Pancreas (tissue), 10 donors: ENCODE measurements at regions not wholly inside any gene's neighbourhood (a gene's known extent, or its start where the extent isn't known, plus 50 kb on each side); places are given as distances from the start of the nearest gene placed in this dataset.

Source experiments
- ATAC-seq, 4 donors: fragments of 200-7000 bp; cut with Tn5 transposase; one replicate each; pipeline versions ENCODE4 v1.8.0 to v1.9.1; 2020; ENCODE audit warnings: mild to moderate bottlenecking in 4 of 4, moderate library complexity in 4 of 4
- DNase-seq, 6 donors: peaks; one replicate each; pipeline ENCODE4 v3.0.0-alpha.2; 2020
- FAIRE-seq: peaks from 2 replicates; lab custom pipeline; 2012; peaks lifted over from hg19 to GRCh38; lab: Jason Lieb, UNC
- H3K27ac ChIP-seq, 4 donors: fragments of 200-600 bp; sonication (generic); 1 replicate in 3 of 4; 2 replicates in 1 of 4; pipeline versions ENCODE4 v1.5.0 to v1.8.0; 2020
- H3K27me3 ChIP-seq, 4 donors: fragments of 200-600 bp; one replicate each; pipeline ENCODE4 v1.8.0; 2021
- H3K36me3 ChIP-seq, 3 donors: fragments of 200-600 bp; sonication (generic) in 1 of 3; one replicate each; pipeline versions ENCODE4 v1.5.0 to v1.8.0; 2020 to 2021
- H3K4me1 ChIP-seq, 3 donors: fragments of 200-600 bp; one replicate each; pipeline ENCODE4 v1.8.0; 2021
- H3K4me3 ChIP-seq, 4 donors: fragments of 200-600 bp; sonication (generic) in 2 of 4; one replicate each; pipeline versions ENCODE4 v1.5.0 to v1.8.0; 2020 to 2021
- H3K9me3 ChIP-seq, 4 donors: fragments of 200-600 bp; one replicate each; pipeline ENCODE4 v1.8.0; 2021
- WGBS, 2 donors: extraction: QIAGEN DNeasy Blood & Tissue Kit; methylation state at CpG; one replicate each; pipeline ENCODE4 v1.1.7; 2013; 5-methylcytosine and 5-hydroxymethylcytosine counted together
- intact Hi-C, 3 donors: fragments of 100-400 bp; cut with DNase I; formaldehyde crosslinking; loops; one replicate each; pipeline versions ENCODE4 v1.11.1 to v1.14.2; 2022
- TF ChIP-seq, protein P1 (sequence below), 4 donors: fragments of 200-600 bp; sonication (generic) in 3 of 4; IDR thresholded peaks; one replicate each; pipeline versions ENCODE4 v1.5.0 to v1.8.0; 2021; ENCODE audit warnings: antibody characterized with exemption in 4 of 4
- donor health status: healthy with polysubstance abuse.
- donor health status: DM: no; HTN: no; CAD: no; lungs with moderate emphysema.
- donor health status: DM: no; HTN: no; CAD: no.
- donor health status: control.
- donor health status: control.
- donor health status: Bipolar disorder and iron deficiency.
- donor health status: DM: yes; HTN: yes; CAD: no.
- donor health status: DM: no; HTN: no; CAD: no.
- donor health status: DM: no; HTN: no; CAD: no.
- donor health status: DM: yes; HTN: yes; CAD: no.

DNA sequence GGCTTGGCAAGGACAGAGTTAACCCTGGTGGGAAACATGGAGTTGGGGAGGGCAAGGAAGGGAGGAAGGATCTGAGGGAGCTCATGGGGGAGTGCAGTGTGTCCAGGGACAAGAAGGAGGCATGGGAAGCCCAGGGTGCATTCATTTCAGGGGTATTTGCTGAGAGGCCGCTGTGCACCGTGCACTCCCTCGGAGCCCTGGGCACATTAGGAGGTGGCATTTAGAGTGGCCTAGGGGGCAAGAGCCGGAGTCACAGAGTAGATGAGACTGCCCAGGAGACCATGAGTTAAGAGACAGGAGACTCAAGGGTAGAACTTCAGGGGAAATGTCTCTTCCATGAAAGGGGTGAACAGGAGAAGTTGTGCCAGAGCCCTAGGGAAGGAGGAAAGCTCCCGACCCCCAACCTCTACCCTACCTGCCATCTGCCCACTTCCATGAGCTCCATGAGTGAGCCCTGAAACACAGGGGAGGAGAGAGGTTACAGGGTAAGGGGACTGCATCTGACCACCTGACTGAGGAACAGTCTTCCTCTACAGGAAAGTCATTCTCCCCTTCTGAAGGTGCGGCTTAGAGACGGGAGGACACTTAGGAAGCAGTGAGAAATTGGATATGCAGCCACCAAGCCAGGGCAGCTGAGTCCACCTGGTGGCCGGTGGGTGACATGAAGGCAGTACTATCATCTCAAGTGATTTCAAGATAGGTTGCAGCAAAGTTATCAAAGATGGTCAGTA, 58.5 kb upstream of the COPS8 start:
- Histone ChIP-seq H3K4me3 (no peak overlapping the region), H3K27ac (no peak overlapping the region), H3K9me3 (no peaks in the 10 kb centered on the region), H3K4me1 (no peaks in the 10 kb centered on the region), H3K27me3 (no peaks in the 10 kb centered on the region), H3K36me3 (no peaks in the 10 kb centered on the region)
- TF ChIP-seq, protein P1, sequence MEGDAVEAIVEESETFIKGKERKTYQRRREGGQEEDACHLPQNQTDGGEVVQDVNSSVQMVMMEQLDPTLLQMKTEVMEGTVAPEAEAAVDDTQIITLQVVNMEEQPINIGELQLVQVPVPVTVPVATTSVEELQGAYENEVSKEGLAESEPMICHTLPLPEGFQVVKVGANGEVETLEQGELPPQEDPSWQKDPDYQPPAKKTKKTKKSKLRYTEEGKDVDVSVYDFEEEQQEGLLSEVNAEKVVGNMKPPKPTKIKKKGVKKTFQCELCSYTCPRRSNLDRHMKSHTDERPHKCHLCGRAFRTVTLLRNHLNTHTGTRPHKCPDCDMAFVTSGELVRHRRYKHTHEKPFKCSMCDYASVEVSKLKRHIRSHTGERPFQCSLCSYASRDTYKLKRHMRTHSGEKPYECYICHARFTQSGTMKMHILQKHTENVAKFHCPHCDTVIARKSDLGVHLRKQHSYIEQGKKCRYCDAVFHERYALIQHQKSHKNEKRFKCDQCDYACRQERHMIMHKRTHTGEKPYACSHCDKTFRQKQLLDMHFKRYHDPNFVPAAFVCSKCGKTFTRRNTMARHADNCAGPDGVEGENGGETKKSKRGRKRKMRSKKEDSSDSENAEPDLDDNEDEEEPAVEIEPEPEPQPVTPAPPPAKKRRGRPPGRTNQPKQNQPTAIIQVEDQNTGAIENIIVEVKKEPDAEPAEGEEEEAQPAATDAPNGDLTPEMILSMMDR (IDR thresholded peaks at IDR 0.05): peak; percentile 63 to 89 (median 74)
- WGBS, 2 donors: 51 to 55% methylated on average over 8 of the region's 8 CpGs
- DNase-seq: peak; percentile 43 to 86 (median 67)
- intact Hi-C loops: no loop called here
- ATAC-seq: peak; percentile 91 to 97 (median 94)
- FAIRE-seq: no peak

DNA sequence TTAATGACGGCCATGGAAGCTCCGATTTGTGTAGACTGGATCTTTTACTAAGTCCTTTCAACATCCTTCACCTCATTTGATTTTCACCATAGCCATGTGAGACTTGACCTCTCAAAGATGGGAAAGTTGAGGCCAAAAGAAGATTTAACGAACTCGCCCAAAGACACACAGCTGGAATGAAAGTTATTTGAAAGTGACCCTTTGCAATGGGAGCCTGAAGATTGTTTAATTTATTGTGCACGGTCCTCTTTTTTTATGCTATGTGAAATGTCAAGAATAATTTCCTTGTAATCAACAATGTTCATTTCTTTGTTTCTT, 58.0 kb upstream of the COPS8 start:
- intact Hi-C loops: no loop called here
- TF ChIP-seq, protein P1 (IDR thresholded peaks at IDR 0.05): peak in 1 of 4 donors; percentile 4
- H3K27ac ChIP-seq: no peak overlapping the region
- H3K4me1 ChIP-seq: no peaks in the 10 kb centered on the region
- no peak overlapping the region for H3K4me3 ChIP-seq
- no peaks in the 10 kb centered on the region for H3K36me3 ChIP-seq
- no peaks in the 10 kb centered on the region for H3K9me3 ChIP-seq
- no peak for DNase-seq
- H3K27me3 ChIP-seq: no peaks in the 10 kb centered on the region
- FAIRE-seq: no peak
- 44% methylated on average over 5 of the region's 5 CpGs for WGBS, 2 donors
- no peak for ATAC-seq

DNA sequence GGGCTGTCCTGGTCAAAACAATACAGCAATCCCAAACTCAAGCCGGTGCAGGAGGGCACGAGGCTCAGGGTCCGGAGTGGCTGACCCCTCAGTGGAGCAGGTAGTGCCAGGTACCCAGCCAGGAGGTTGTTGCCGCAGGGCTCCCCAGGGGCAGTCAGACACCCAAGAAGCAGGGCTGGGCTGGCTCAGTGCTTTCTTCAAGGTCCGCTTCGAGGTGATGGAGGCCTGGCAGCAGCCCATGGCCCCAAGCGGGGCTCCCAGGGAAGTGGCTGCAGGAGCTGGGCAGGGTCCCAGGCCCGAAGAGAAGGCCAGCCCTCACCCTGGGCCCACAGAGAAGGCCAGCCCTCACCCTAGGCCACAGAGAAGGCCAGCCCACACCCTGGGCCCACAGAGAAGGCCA, 55.3 kb upstream of the COPS8 start:
- intact Hi-C loops: loop anchor here in 1 of 3 donors (10.0 kb wide), 1 partner anchor 506 kb away; no protein-coding TSS in a partner anchor
- ATAC-seq: no peak
- FAIRE-seq: no peak
- no peaks in the 10 kb centered on the region for H3K9me3 ChIP-seq
- H3K27me3 ChIP-seq: no peaks in the 10 kb centered on the region
- H3K4me1 ChIP-seq: no peaks in the 10 kb centered on the region
- whole genome bisulfite sequencing, 2 donors: 92 to 96% methylated on average over 7 to 8 of the region's 8 CpGs
- no peaks in the 10 kb centered on the region for H3K36me3 ChIP-seq
- TF ChIP-seq, protein P1 (IDR thresholded peaks at IDR 0.05): no peak
- DNase-seq: peak in 1 of 6 donors; percentile 56
- H3K4me3 ChIP-seq: no peak overlapping the region
- H3K27ac ChIP-seq: no peak overlapping the region

DNA sequence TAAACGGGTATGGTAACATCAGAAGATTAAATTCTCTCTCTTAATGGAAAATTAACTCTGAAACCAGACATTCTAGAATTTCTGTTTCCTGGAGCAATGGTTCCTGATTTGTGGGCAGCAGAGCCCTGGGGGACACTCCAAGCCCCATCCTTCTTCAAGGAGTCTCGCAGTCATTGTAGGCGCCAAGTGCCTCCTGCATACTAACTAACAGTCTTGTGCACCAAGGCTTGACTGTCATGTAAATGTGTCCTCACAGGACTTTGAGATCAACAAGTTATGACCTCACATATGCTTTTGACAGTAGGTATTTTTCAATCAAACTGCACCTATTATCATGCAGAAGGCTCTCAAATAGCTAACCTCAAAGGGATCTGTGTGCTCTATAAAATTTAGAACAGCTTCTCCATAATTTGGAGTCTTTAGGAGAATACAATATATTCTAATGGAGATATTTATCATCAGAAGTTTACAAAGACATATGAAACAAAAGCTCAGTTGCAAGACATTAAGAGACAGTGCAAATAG, 52.1 kb upstream of the COPS8 start:
- TF ChIP-seq, protein P1 (IDR thresholded peaks at IDR 0.05): no peak
- DNase-seq (no peak), FAIRE-seq (no peak), ATAC-seq (no peak)
- no peaks in the 10 kb centered on the region for H3K9me3 ChIP-seq
- intact Hi-C loops: loop anchor here in 1 of 3 donors (10.0 kb wide), 1 partner anchor 509 kb away; no protein-coding TSS in a partner anchor
- H3K27me3 ChIP-seq: no peaks in the 10 kb centered on the region
- H3K36me3 ChIP-seq: no peaks in the 10 kb centered on the region
- H3K27ac ChIP-seq: no peak overlapping the region
- 85 to 91% methylated on average over 3 of the region's 3 CpGs for WGBS, 2 donors
- no peaks in the 10 kb centered on the region for H3K4me1 ChIP-seq
- H3K4me3 ChIP-seq: no peak overlapping the region
